ENCODE measurements at regions not wholly inside any gene's neighbourhood (a gene's known extent, or its start where the extent isn't known, plus 50 kb on each side); places are given as distances from the start of the nearest gene placed in this dataset.

DNA sequence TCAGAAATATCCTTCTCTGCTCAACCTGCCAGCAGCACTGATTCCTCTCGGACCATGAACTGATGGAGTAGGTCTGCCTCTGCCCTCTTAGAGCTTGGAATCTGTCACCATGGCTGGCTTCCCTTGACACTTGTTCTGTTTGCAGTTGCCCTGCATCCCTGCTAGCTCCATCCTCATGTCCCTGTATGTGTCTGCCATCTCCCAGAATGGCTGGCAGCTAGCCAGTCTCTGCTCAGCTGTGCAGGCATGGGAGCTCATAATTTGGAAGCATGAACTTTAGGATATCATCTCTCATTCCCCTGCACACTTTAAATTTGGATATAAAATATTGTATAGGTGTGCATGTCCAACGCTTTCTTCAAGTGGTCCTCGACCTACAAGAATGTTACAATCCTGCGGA lies 95.4 kb downstream of the C1orf94 start:
- TF ChIP-seq YY1 (IDR thresholded peaks at IDR 0.05): no peak
- TF ChIP-seq, protein P1, sequence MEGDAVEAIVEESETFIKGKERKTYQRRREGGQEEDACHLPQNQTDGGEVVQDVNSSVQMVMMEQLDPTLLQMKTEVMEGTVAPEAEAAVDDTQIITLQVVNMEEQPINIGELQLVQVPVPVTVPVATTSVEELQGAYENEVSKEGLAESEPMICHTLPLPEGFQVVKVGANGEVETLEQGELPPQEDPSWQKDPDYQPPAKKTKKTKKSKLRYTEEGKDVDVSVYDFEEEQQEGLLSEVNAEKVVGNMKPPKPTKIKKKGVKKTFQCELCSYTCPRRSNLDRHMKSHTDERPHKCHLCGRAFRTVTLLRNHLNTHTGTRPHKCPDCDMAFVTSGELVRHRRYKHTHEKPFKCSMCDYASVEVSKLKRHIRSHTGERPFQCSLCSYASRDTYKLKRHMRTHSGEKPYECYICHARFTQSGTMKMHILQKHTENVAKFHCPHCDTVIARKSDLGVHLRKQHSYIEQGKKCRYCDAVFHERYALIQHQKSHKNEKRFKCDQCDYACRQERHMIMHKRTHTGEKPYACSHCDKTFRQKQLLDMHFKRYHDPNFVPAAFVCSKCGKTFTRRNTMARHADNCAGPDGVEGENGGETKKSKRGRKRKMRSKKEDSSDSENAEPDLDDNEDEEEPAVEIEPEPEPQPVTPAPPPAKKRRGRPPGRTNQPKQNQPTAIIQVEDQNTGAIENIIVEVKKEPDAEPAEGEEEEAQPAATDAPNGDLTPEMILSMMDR (IDR thresholded peaks at IDR 0.05; ENCODE audit: low read depth, low read length, missing input control): no peak
- no peak for TF ChIP-seq RAD21 (IDR thresholded peaks at IDR 0.05)
- TF ChIP-seq, protein P2, sequence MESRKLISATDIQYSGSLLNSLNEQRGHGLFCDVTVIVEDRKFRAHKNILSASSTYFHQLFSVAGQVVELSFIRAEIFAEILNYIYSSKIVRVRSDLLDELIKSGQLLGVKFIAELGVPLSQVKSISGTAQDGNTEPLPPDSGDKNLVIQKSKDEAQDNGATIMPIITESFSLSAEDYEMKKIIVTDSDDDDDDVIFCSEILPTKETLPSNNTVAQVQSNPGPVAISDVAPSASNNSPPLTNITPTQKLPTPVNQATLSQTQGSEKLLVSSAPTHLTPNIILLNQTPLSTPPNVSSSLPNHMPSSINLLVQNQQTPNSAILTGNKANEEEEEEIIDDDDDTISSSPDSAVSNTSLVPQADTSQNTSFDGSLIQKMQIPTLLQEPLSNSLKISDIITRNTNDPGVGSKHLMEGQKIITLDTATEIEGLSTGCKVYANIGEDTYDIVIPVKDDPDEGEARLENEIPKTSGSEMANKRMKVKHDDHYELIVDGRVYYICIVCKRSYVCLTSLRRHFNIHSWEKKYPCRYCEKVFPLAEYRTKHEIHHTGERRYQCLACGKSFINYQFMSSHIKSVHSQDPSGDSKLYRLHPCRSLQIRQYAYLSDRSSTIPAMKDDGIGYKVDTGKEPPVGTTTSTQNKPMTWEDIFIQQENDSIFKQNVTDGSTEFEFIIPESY (IDR thresholded peaks at IDR 0.05): no peak

Data from liver (tissue), 3 donors.